DMS 273 treated with DMSO at 0.1 percent for 48 hours (cell line): ENCODE measurements at regions not wholly inside any gene's neighbourhood (a gene's known extent, or its start where the extent isn't known, plus 50 kb on each side); places are given as distances from the start of the nearest gene placed in this dataset.

Source experiments
- DNase-seq: peaks from one replicate; lab custom pipeline; 2025; lab: John Stamatoyannopoulos, UW

DNA sequence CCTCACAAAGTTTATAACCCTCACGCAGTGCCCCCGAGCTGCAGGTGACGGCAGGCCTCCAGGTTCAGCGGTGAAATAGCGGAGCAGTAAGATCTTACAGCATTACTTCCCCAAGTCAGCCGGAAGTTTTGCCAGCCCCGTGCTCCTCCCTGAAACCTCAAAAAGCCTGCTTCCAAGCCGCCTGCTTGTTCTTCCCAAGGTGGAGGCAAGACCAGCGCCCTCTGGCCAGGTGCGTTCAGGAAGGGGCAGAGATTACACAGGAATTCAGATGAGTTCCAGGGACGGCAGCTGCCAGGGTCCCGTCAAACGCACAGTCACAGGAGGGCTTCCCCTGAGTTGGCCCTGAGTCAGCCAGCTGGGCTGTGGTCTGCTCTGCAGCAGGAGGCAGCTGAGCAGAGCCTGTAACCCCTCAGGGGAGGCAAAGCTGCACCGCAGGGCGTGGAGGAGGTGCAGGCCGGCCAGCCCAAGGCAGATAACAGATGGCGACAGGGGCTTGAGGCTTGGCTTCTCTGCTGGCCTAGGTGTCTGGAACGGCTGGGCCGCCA, 124.1 kb upstream of the RPS6KA2 start:
- peak; percentile 34 for DNase-seq

- no peak for DNase-seq
Observed at GRCh38 chr6:166750108-166750793, 123.2 kb upstream of the RPS6KA2 start.

- DNase-seq, result no peak
Observed at GRCh38 chr6:166749666-166750065, 122.6 kb upstream of the RPS6KA2 start.

DNA sequence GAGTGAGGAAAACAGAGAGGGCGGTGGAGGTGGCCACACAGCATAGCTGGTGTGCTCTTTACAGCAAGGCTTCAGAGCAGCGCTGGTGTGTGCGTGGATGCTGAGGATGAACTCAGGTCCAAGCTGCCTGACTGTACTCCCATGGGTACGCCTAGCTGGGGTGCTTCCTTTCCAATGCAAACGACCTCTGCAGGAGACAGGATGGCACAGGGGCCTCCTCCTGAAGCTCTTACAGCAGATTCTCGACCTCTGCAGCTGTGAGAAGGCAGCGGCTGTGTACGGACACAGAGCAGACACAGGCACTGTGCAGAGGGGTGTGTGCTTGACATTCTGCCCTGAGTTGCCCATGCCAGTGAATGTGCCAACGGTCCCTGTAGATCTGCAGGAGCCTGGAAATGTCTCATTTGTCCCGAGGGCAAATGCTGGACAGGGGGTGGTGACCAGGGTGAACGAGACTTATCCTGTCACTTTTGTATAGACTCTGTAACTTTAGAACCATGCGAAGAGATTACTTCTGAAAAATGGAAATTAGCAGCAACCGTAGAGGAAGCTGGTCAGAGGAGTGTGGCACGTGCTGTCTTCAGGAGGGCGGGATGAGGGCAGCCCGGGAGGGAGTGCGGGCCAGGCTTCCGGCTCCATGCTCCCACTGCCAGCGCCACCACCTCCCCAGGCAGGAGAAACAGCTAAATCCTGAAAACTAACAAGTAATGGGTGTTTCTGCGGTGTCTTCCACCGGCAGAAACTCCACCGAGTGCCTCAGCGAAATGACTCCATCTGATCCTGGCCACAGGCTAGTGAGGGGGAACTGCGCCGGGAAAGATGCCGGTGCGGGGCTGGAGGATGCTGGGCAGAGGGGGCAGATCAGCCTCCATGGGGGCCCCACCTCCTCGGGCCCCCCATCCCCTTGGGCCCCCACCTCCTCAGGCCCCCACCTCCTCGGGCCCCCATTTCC, 120.9 kb upstream of the RPS6KA2 start:
- no peak for DNase-seq

GRCh38 chr6:166745801-166746668, 119.0 kb upstream of the RPS6KA2 start:
- no peak for DNase-seq

GRCh38 chr6:166744223-166745134, 117.4 kb upstream of the RPS6KA2 start:
- DNase-seq, result no peak

- no peak for DNase-seq
Observed at GRCh38 chr6:166743406-166744222, 116.6 kb upstream of the RPS6KA2 start.

GRCh38 chr6:166742981-166743380, 115.9 kb upstream of the RPS6KA2 start:
- no peak for DNase-seq

- DNase-seq, result no peak
Observed at GRCh38 chr6:166739976-166740318, 112.9 kb upstream of the RPS6KA2 start.

DNA sequence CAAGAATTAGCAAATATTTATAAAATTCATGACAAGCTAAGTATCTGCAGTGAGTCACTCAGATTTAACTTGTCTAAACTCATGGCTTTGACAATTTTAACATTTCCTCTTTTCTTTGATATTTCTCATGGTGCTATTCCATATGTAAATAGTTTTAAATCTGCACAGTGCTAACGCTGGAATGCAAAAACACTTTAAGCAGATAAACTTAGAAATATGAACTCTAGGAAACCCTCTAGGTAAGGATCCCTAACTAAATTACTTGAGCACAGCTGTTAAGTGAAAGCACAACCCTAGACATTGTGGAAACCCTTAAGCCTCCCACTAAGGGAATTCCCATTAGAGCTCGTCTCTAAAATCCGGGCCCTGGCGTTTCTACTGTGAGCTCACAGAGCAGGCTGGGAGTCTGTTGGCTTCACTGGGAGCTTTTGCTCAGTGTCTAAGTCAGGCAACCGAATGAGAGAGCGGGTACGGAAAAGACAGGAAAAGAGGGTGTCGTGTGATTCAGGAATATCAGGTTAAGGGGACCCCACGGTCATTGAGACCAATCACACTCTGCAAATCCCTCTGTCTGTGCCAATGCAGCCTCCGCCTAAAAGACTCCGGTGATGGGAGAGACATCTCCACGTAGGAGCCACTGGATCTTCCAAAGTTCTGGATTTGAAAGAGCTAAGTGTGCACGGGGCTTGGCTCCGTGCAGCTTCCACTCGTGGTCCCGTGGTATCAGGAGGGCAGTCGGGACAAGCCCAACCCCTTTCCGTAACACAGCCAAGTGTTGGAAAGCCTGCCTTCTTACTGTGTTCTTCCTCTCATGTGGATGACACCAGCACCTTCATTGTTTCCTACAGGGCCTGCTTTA, 112.3 kb upstream of the RPS6KA2 start:
- DNase-seq, result no peak

- no peak for DNase-seq
Observed at GRCh38 chr6:166738386-166739116, 111.5 kb upstream of the RPS6KA2 start.

DNA sequence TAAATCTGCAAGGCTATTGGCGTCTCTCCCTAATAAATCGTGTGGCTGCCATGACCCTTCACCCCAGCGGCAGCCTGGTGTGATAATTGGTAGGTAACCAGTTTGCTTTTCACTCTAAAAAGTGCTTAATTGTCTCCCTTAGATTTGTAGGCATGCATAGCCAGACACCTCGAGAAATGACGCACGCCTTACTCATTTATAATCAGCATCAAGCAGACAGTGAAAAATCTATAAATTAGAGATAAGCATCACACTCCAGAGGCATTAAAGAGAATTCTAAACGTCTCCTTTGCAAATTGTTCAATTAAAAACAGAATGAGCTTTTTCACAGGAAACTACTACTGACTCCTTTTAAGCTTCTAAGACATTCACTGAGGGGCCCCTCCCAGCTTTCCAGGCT, 110.2 kb upstream of the RPS6KA2 start:
- DNase-seq, result no peak

DNA sequence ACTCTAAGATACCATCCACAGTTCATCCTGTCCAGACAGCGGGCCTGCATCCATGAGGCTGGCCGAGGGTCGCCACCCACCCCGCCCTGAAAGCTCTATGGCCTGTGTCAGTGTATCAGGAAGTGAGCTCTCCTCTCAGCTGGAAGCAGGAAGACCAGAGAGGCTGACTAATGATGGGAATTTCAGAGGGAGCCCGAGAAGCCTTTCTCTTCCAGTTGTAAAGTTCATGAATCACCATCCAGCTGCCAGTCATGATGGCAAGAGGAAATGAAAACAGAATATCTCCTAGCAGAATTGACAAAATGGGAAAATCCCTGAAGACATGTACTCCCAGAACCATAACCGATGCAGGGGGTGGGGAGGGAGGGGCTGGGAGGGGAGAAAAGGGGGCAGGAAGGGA, 109.6 kb upstream of the RPS6KA2 start:
- no peak for DNase-seq

GRCh38 chr6:166733900-166734299, 106.8 kb upstream of the RPS6KA2 start:
- no peak for DNase-seq

GRCh38 chr6:166729658-166730057, 102.6 kb upstream of the RPS6KA2 start:
- no peak for DNase-seq

- no peak for DNase-seq
Observed at GRCh38 chr6:166728884-166729530, 102.0 kb upstream of the RPS6KA2 start.

GRCh38 chr6:166726201-166726600, 99.2 kb upstream of the RPS6KA2 start:
- no peak for DNase-seq

DNA sequence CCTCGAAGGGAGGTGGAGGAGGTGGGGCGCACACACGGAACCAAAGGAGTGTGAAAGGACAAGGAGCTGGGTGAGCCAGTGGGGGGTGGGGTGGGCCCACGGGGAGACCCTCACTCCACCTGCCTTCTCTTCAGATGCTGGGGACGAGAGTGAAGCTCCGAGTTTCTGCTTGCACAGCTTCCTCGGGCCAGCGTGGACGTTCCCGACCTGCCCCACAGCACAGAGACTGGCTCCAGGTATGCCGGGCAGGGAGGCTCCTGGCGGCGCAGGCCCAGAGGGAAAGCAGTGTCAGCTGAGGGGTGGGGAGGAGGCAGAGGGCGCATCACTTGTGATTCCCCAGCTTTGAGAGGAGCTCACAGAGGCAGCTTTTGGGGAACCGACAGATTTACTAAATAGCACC, 98.5 kb upstream of the RPS6KA2 start:
- DNase-seq, result no peak
